Neuronal stem cell (in vitro differentiated cells): ENCODE measurements at regions not wholly inside any gene's neighbourhood (a gene's known extent, or its start where the extent isn't known, plus 50 kb on each side); places are given as distances from the start of the nearest gene placed in this dataset.

Source experiments
- DNase-seq: peaks from one replicate; pipeline ENCODE4 v3.0.0-alpha.2; 2013; ENCODE audit warnings: low spot score
- H2AFZ ChIP-seq: one replicate; pipeline ENCODE4 v1.6.1; 2013; ENCODE audit warnings: mild to moderate bottlenecking, low read length, inconsistent platforms
- H2AK5ac ChIP-seq: 2 replicates; pipeline ENCODE4 v1.6.1; 2013; ENCODE audit warnings: low read depth, mild to moderate bottlenecking, inconsistent platforms, low read length, moderate library complexity, mixed read lengths
- H2BK120ac ChIP-seq: 2 replicates; pipeline ENCODE4 v1.6.1; 2013; ENCODE audit warnings: low read depth, mild to moderate bottlenecking, inconsistent platforms, low read length, moderate library complexity, mixed read lengths
- H2BK12ac ChIP-seq: one replicate; pipeline ENCODE4 v1.6.1; 2013; ENCODE audit warnings: low read length, inconsistent platforms
- H2BK15ac ChIP-seq: 2 replicates; pipeline ENCODE4 v1.6.1; 2013; ENCODE audit warnings: mild to moderate bottlenecking, low read length, inconsistent platforms, mixed read lengths
- H2BK5ac ChIP-seq: one replicate; pipeline ENCODE4 v1.6.1; 2013; ENCODE audit warnings: inconsistent platforms, mild to moderate bottlenecking, low read length, moderate library complexity
- H3K14ac ChIP-seq: one replicate; pipeline ENCODE4 v1.6.1; 2013; ENCODE audit warnings: low read length, inconsistent platforms
- H3K18ac ChIP-seq: 2 replicates; pipeline ENCODE4 v1.6.1; 2013; ENCODE audit warnings: low read length, inconsistent platforms
- H3K23ac ChIP-seq: 2 replicates; pipeline ENCODE4 v1.6.1; 2013; ENCODE audit warnings: low read depth, mild to moderate bottlenecking, mixed read lengths, low read length, inconsistent platforms; ENCODE audit not compliant: poor library complexity
- H3K27ac ChIP-seq: replicated peaks from 3 replicates; pipeline ENCODE4 v1.5.1; 2013; ENCODE audit warnings: low read length, inconsistent platforms
- H3K27me3 ChIP-seq, 3 experiments: 2 replicates each; pipeline ENCODE4 v1.6.1; 2013; ENCODE audit warnings: low read length in 3 of 3, mild to moderate bottlenecking in 2 of 3, inconsistent platforms in 1 of 3, low read depth in 1 of 3, mixed read lengths in 1 of 3, moderate library complexity in 1 of 3; ENCODE audit not compliant: control insufficient read depth in 3 of 3, insufficient read depth in 3 of 3
- H3K36me3 ChIP-seq, 2 donors: replicated peaks in 1 of 2; 2 replicates each; pipeline ENCODE4 v1.6.1; 2013; ENCODE audit warnings: low read length in 2 of 2; ENCODE audit not compliant: control insufficient read depth in 2 of 2, insufficient read depth in 2 of 2
- H3K4ac ChIP-seq: 2 replicates; pipeline ENCODE4 v1.6.1; 2013; ENCODE audit warnings: inconsistent platforms, mild to moderate bottlenecking, low read length, moderate library complexity
- H3K4me1 ChIP-seq, 2 donors: 1 replicate in 1 of 2; 2 replicates in 1 of 2; pipeline ENCODE4 v1.6.1; 2013; ENCODE audit warnings: low read length in 2 of 2, low read depth in 1 of 2; ENCODE audit not compliant: control insufficient read depth in 2 of 2, insufficient read depth in 1 of 2
- H3K4me2 ChIP-seq: one replicate; pipeline ENCODE4 v1.6.1; 2013; ENCODE audit warnings: mild to moderate bottlenecking, low read length, inconsistent platforms; ENCODE audit not compliant: insufficient read depth, poor library complexity, severe bottlenecking
- H3K4me3 ChIP-seq, 2 donors: 2 replicates each; pipeline ENCODE4 v1.5.1; 2013; ENCODE audit warnings: low read length in 2 of 2, mild to moderate bottlenecking in 2 of 2, inconsistent platforms in 1 of 2, moderate library complexity in 1 of 2
- H3K79me1 ChIP-seq: one replicate; pipeline ENCODE4 v1.6.1; 2013; ENCODE audit warnings: low read depth, mild to moderate bottlenecking, inconsistent platforms, low read length, moderate library complexity
- H3K9ac ChIP-seq: one replicate; pipeline ENCODE4 v1.6.1; 2013; ENCODE audit warnings: mild to moderate bottlenecking, low read depth, low read length, inconsistent platforms; ENCODE audit not compliant: poor library complexity
- H3K9me3 ChIP-seq, 2 donors: replicated peaks in 1 of 2; 2 replicates each; pipeline versions ENCODE3 to v1.6.1; 2013; ENCODE audit warnings: low read length in 2 of 2, mild to moderate bottlenecking in 2 of 2, inconsistent platforms in 1 of 2, low read depth in 1 of 2, mixed read lengths in 1 of 2, moderate library complexity in 1 of 2; ENCODE audit not compliant: control insufficient read depth in 2 of 2, insufficient read depth in 1 of 2
- H4K8ac ChIP-seq: one replicate; pipeline ENCODE4 v1.6.1; 2013; ENCODE audit warnings: low read depth, mild to moderate bottlenecking, inconsistent platforms, low read length, moderate library complexity
- H4K91ac ChIP-seq: one replicate; pipeline ENCODE4 v1.6.1; 2013; ENCODE audit warnings: low read length, low read depth, mild to moderate bottlenecking, inconsistent platforms; ENCODE audit not compliant: poor library complexity
- whole genome bisulfite sequencing, 2 donors: extraction: QIAGEN DNeasy Blood & Tissue Kit; methylation state at CpG; one replicate each; pipeline ENCODE4 v1.1.7; 2013; ENCODE audit warnings: missing lambda C conversion rate in 2 of 2, mixed read lengths in 1 of 2; ENCODE audit not compliant: insufficient read length in 2 of 2, insufficient replicate concordance in 1 of 2; ENCODE audit errors: extremely low coverage in 2 of 2; 5-methylcytosine and 5-hydroxymethylcytosine counted together

GRCh38 chr2:149901231-149901859 is 313.8 kb upstream of the MMADHC start:
- peaks cover 0 to 2% of the 10 kb centered on the region in 2 donors for H3K9me3 ChIP-seq
- WGBS, 2 donors, result no CpG with 5 or more reads among the region's 4 CpGs
- H2BK120ac ChIP-seq, result no peak overlapping the region
- H3K27ac ChIP-seq, result no peak overlapping the region
- no peak overlapping the region for H2BK5ac ChIP-seq
- no peaks in the 10 kb centered on the region for H3K27me3 ChIP-seq
- no peak overlapping the region for H3K14ac ChIP-seq
- H4K91ac ChIP-seq, result no peak overlapping the region
- H2BK15ac ChIP-seq, result no peak overlapping the region
- no peak overlapping the region for H2BK12ac ChIP-seq
- no peak overlapping the region for H3K23ac ChIP-seq
- no peak overlapping the region for H3K4me2 ChIP-seq
- H3K4me3 ChIP-seq, result no peak overlapping the region
- peaks cover 2 to 9% of the 10 kb centered on the region in 2 donors for H3K4me1 ChIP-seq
- no peak overlapping the region for H2AK5ac ChIP-seq
- H3K18ac ChIP-seq, result no peak overlapping the region
- DNase-seq, result no peak
- no peaks in the 10 kb centered on the region for H3K36me3 ChIP-seq
- no peak overlapping the region for H4K8ac ChIP-seq
- H3K79me1 ChIP-seq, result no peaks in the 10 kb centered on the region
- H2AFZ ChIP-seq, result peak overlapping the region; percentile 46
- H3K4ac ChIP-seq, result no peak overlapping the region
- H3K9ac ChIP-seq, result no peak overlapping the region

GRCh38 chr2:149899390-149899789 is 311.8 kb upstream of the MMADHC start:
- no peak overlapping the region for H3K4me2 ChIP-seq
- H3K9ac ChIP-seq, result no peak overlapping the region
- no peak overlapping the region for H2BK15ac ChIP-seq
- no peak overlapping the region for H3K27ac ChIP-seq
- H4K91ac ChIP-seq, result no peak overlapping the region
- H3K27me3 ChIP-seq, result no peaks in the 10 kb centered on the region
- H4K8ac ChIP-seq, result no peak overlapping the region
- H2AK5ac ChIP-seq, result no peak overlapping the region
- H2BK12ac ChIP-seq, result no peak overlapping the region
- no peak overlapping the region for H2AFZ ChIP-seq
- no peak overlapping the region for H2BK120ac ChIP-seq
- no peak overlapping the region for H3K4me3 ChIP-seq
- H3K79me1 ChIP-seq, result no peaks in the 10 kb centered on the region
- H3K36me3 ChIP-seq, result no peaks in the 10 kb centered on the region
- no peak overlapping the region for H3K4ac ChIP-seq
- peaks cover 0 to 2% of the 10 kb centered on the region in 2 donors for H3K9me3 ChIP-seq
- no peak overlapping the region for H2BK5ac ChIP-seq
- H3K18ac ChIP-seq, result no peak overlapping the region
- no peak overlapping the region for H3K23ac ChIP-seq
- H3K4me1 ChIP-seq, result peaks cover 2 to 9% of the 10 kb centered on the region in 2 donors
- DNase-seq, result no peak
- H3K14ac ChIP-seq, result no peak overlapping the region
- no CpG with 5 or more reads among the region's 2 CpGs for WGBS, 2 donors

GRCh38 chr2:149894760-149895159 is 307.2 kb upstream of the MMADHC start:
- Histone ChIP-seq H3K9me3 (no peaks in the 10 kb centered on the region), H4K8ac (no peak overlapping the region), H2BK12ac (no peak overlapping the region), H2BK15ac (no peak overlapping the region), H3K9ac (no peak overlapping the region), H3K27ac (no peak overlapping the region), H3K4ac (no peak overlapping the region), H2AFZ (no peak overlapping the region), H3K4me2 (no peak overlapping the region), H3K23ac (no peak overlapping the region), H3K4me3 (peak overlapping the region in 1 of 2 donors; percentile 41), H3K14ac (no peak overlapping the region), H3K79me1 (no peaks in the 10 kb centered on the region), H2BK120ac (no peak overlapping the region), H3K27me3 (no peaks in the 10 kb centered on the region), H3K36me3 (no peaks in the 10 kb centered on the region), H3K18ac (no peak overlapping the region), H2BK5ac (no peak overlapping the region), H3K4me1 (peaks cover 0 to 4% of the 10 kb centered on the region in 2 donors), H2AK5ac (no peak overlapping the region), H4K91ac (no peak overlapping the region)
- DNase-seq, result no peak
- no CpG with 5 or more reads among the region's 5 CpGs for WGBS, 2 donors

GRCh38 chr2:149894226-149894625 is 306.7 kb upstream of the MMADHC start:
- Histone ChIP-seq H3K14ac (no peak overlapping the region), H2BK5ac (no peak overlapping the region), H3K36me3 (no peaks in the 10 kb centered on the region), H3K4me3 (no peak overlapping the region), H3K23ac (no peak overlapping the region), H3K9ac (no peak overlapping the region), H3K4ac (no peak overlapping the region), H2BK120ac (no peak overlapping the region), H2AFZ (no peak overlapping the region), H3K4me1 (peaks cover 0 to 2% of the 10 kb centered on the region in 2 donors), H4K8ac (no peak overlapping the region), H3K9me3 (no peaks in the 10 kb centered on the region), H2BK12ac (no peak overlapping the region), H3K79me1 (no peaks in the 10 kb centered on the region), H4K91ac (no peak overlapping the region), H3K27me3 (no peaks in the 10 kb centered on the region), H2BK15ac (no peak overlapping the region), H2AK5ac (no peak overlapping the region), H3K4me2 (no peak overlapping the region), H3K18ac (no peak overlapping the region), H3K27ac (no peak overlapping the region)
- no peak for DNase-seq
- WGBS, 2 donors, result no CpG with 5 or more reads among the region's 1 CpG
